Fibroblast of villous mesenchyme (primary cell): ENCODE measurements at regions not wholly inside any gene's neighbourhood (a gene's known extent, or its start where the extent isn't known, plus 50 kb on each side); places are given as distances from the start of the nearest gene placed in this dataset.
"Not testable (repeated sequence)": the region's sequence is repeated elsewhere in the genome, so short reads cannot be mapped to it uniquely, and the experiment has no call there.

Source experiments
- DNase-seq: peaks from one replicate; pipeline ENCODE4 v3.0.0-alpha.2; 2010; ENCODE audit warnings: low read depth
- H3K4me3 ChIP-seq: 2 replicates; pipeline ENCODE4 v1.5.1; 2011; ENCODE audit warnings: low read depth, mild to moderate bottlenecking, low read length

GRCh38 chr1:149269001-149269702, 165.8 kb upstream of the NBPF9 start:
- H3K4me3 ChIP-seq, DNase-seq: not testable (repeated sequence)

GRCh38 chr1:149269833-149270232, 166.5 kb upstream of the NBPF9 start:
- not testable (repeated sequence) for DNase-seq, H3K4me3 ChIP-seq

GRCh38 chr1:149274493-149274892, 171.1 kb upstream of the NBPF9 start:
- H3K4me3 ChIP-seq, DNase-seq: not testable (repeated sequence)

- H3K4me3 ChIP-seq, DNase-seq: not testable (repeated sequence)
These were observed 172.5 kb upstream of the NBPF9 start for GRCh38 chr1:149275802-149276201.

GRCh38 chr1:149276496-149276895, 173.1 kb upstream of the NBPF9 start:
- DNase-seq, H3K4me3 ChIP-seq: not testable (repeated sequence)

- DNase-seq, H3K4me3 ChIP-seq: not testable (repeated sequence)
These were observed 174.8 kb upstream of the NBPF9 start for GRCh38 chr1:149278156-149278555.

- DNase-seq, H3K4me3 ChIP-seq: not testable (repeated sequence)
These were observed 175.7 kb upstream of the NBPF9 start for GRCh38 chr1:149279015-149279414.

GRCh38 chr1:149279512-149279911, 176.2 kb upstream of the NBPF9 start:
- not testable (repeated sequence) for DNase-seq, H3K4me3 ChIP-seq

GRCh38 chr1:149284773-149285172, 181.4 kb upstream of the NBPF9 start:
- not testable (repeated sequence) for H3K4me3 ChIP-seq, DNase-seq

GRCh38 chr1:149285205-149285604, 181.9 kb upstream of the NBPF9 start:
- not testable (repeated sequence) for DNase-seq, H3K4me3 ChIP-seq

GRCh38 chr1:149285638-149286037, 182.3 kb upstream of the NBPF9 start:
- DNase-seq, H3K4me3 ChIP-seq: not testable (repeated sequence)

GRCh38 chr1:149288580-149288979, 185.2 kb upstream of the NBPF9 start:
- not testable (repeated sequence) for DNase-seq

GRCh38 chr1:149300478-149301218, 174.2 kb upstream of the NBPF19 start:
- H3K4me3 ChIP-seq, DNase-seq: not testable (repeated sequence)

More at GRCh38 chr1:149288580-149288979, 185.2 kb upstream of the NBPF9 start:
- not testable (repeated sequence) for H3K4me3 ChIP-seq

- H3K4me3 ChIP-seq, DNase-seq: not testable (repeated sequence)
These were observed 173.6 kb upstream of the NBPF19 start for GRCh38 chr1:149301282-149301681.

- not testable (repeated sequence) for DNase-seq, H3K4me3 ChIP-seq
These were observed 170.0 kb upstream of the NBPF19 start for GRCh38 chr1:149304796-149305195.

GRCh38 chr1:149307640-149308039, 167.2 kb upstream of the NBPF19 start:
- not testable (repeated sequence) for DNase-seq, H3K4me3 ChIP-seq

GRCh38 chr1:149314921-149315320, 159.9 kb upstream of the NBPF19 start:
- not testable (repeated sequence) for H3K4me3 ChIP-seq, DNase-seq

- H3K4me3 ChIP-seq, DNase-seq: not testable (repeated sequence)
These were observed 153.7 kb upstream of the NBPF19 start for GRCh38 chr1:149320971-149321731.

GRCh38 chr1:149321732-149322016, 153.2 kb upstream of the NBPF19 start:
- H3K4me3 ChIP-seq, DNase-seq: not testable (repeated sequence)

GRCh38 chr1:149330081-149330335, 144.8 kb upstream of the NBPF19 start:
- DNase-seq, H3K4me3 ChIP-seq: not testable (repeated sequence)
